Mesodermal cell (in vitro differentiated cells): ENCODE measurements at regions not wholly inside any gene's neighbourhood (a gene's known extent, or its start where the extent isn't known, plus 50 kb on each side); places are given as distances from the start of the nearest gene placed in this dataset.

Source experiments
- H3K27ac ChIP-seq: 2 replicates; pipeline ENCODE4 v1.7.0; 2013; ENCODE audit warnings: mild to moderate bottlenecking, low read depth, low read length, moderate library complexity; ENCODE audit not compliant: severe bottlenecking
- H3K36me3 ChIP-seq: 2 replicates; pipeline ENCODE4 v1.7.1; 2013; ENCODE audit warnings: mild to moderate bottlenecking, low read length, moderate library complexity; ENCODE audit not compliant: control insufficient read depth, insufficient read depth
- H3K4me1 ChIP-seq: one replicate; pipeline ENCODE4 v1.7.1; 2013; ENCODE audit warnings: mild to moderate bottlenecking, low read length; ENCODE audit not compliant: insufficient read depth, control insufficient read depth, poor library complexity, severe bottlenecking
- H3K4me3 ChIP-seq: 2 replicates; pipeline ENCODE4 v1.7.0; 2013; ENCODE audit warnings: low read length, control low read depth, mild to moderate bottlenecking; ENCODE audit not compliant: insufficient read depth, poor library complexity, severe bottlenecking; ENCODE audit errors: extremely low read depth
- H3K9me3 ChIP-seq: 2 replicates; pipeline ENCODE4 v1.7.1; 2013; ENCODE audit warnings: mild to moderate bottlenecking, low read length, moderate library complexity; ENCODE audit not compliant: control insufficient read depth
- WGBS, 2 experiments: methylation state at CpG; one replicate each; pipeline ENCODE4 v1.1.5; 2013; ENCODE audit warnings: missing lambda C conversion rate in 2 of 2; ENCODE audit not compliant: insufficient coverage in 2 of 2; 5-methylcytosine and 5-hydroxymethylcytosine counted together

DNA sequence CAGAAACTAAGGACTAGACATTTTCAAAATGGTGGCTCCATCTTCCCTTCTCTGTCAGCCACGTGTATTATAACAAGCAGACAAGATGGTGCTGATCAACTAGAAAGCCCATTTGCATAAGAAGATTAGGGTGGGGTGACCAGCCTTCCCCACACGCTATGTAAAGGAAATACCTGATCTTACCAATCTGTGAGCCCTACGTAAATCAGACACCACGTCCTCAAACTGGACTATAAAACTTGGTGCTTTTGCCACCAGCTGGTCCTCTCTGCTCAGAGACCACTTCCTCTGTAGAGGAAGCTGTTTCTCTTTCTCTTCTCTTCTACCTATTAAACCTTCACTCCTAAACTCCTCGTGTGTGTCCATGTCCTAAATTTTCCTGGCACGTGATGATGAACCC, 101.1 kb upstream of the PLEKHG7 start:
- Histone ChIP-seq H3K9me3 (peaks cover 22% of the 10 kb centered on the region), H3K27ac (no peak overlapping the region), H3K36me3 (no peaks in the 10 kb centered on the region), H3K4me3 (no peak overlapping the region), H3K4me1 (no peaks in the 10 kb centered on the region)
- WGBS, 2 experiments = 91% methylated on average over 3 to 5 of the region's 6 CpGs

DNA sequence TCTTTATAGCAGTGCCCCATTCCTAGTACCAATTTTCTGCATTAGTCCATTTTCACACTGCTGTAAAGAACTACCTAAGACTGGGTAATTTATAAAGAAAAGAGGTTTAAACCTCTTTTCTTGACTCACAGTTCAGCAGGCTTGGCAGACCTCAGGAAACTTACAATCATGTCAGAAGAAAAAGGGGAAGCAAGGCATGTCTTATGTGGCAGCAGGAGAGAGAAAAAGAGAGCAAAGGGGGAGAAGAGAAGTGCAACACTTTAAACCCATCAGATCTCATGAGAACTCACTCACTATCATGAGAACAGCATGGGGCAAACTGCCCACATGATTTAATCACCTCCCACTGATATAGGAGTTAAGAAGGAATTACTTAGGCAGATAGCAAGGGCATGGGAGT, 101.6 kb upstream of the PLEKHG7 start:
- no peaks in the 10 kb centered on the region for H3K36me3 ChIP-seq
- H3K4me3 ChIP-seq = no peak overlapping the region
- H3K4me1 ChIP-seq = no peaks in the 10 kb centered on the region
- H3K9me3 ChIP-seq = peaks cover 22% of the 10 kb centered on the region
- no peak overlapping the region for H3K27ac ChIP-seq

DNA sequence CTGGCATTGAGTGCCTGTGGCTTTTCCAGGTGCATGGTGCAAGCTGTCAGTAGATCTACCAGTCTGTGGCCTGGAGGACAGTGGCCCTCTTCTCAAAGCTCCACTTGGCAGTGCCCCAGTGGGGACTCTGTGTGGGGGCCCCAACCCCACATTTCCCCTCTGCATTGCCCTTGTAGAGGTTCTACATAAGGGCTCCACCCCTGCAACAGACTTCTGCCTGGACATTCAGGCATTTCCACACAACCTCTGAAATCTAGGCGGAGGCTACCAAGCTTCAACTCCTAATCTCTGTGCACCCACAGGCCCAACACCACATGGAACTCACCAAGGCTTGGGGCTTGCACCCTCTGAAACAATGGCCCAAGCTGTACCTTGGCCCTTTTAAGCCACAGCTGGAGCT, 102.7 kb upstream of the PLEKHG7 start:
- 100% methylated on average over 1 of the region's 1 CpG; no CpG with 5 or more reads in 1 of the 2 experiments for WGBS, 2 experiments

GRCh38 chr12:92597997-92598396, 104.8 kb upstream of the PLEKHG7 start:
- Histone ChIP-seq H3K36me3 (no peaks in the 10 kb centered on the region), H3K4me1 (peaks cover 14% of the 10 kb centered on the region), H3K4me3 (no peak overlapping the region), H3K9me3 (peaks cover 18% of the 10 kb centered on the region), H3K27ac (no peak overlapping the region)
- WGBS, 2 experiments = no CpG with 5 or more reads among the region's 1 CpG

More for the DNA sequence above, 102.7 kb upstream of the PLEKHG7 start:
- H3K4me3 ChIP-seq = no peak overlapping the region
- no peaks in the 10 kb centered on the region for H3K36me3 ChIP-seq
- H3K4me1 ChIP-seq = no peaks in the 10 kb centered on the region
- H3K27ac ChIP-seq = no peak overlapping the region
- peaks cover 19% of the 10 kb centered on the region for H3K9me3 ChIP-seq

- WGBS, 2 experiments = 89% methylated on average over 2 of the region's 2 CpGs; no CpG with 5 or more reads in 1 of the 2 experiments
- H3K36me3 ChIP-seq = no peaks in the 10 kb centered on the region
- no peak overlapping the region for H3K27ac ChIP-seq
- peaks cover 20% of the 10 kb centered on the region for H3K9me3 ChIP-seq
- H3K4me3 ChIP-seq = no peak overlapping the region
- peaks cover 14% of the 10 kb centered on the region for H3K4me1 ChIP-seq
Measured at GRCh38 chr12:92597118-92597517, 105.7 kb upstream of the PLEKHG7 start.

GRCh38 chr12:92596383-92596782, 106.4 kb upstream of the PLEKHG7 start:
- H3K4me1 ChIP-seq = peaks cover 14% of the 10 kb centered on the region
- peaks cover 20% of the 10 kb centered on the region for H3K9me3 ChIP-seq
- 96 to 99% methylated on average over 5 to 7 of the region's 7 CpGs for WGBS, 2 experiments
- H3K36me3 ChIP-seq = no peaks in the 10 kb centered on the region
- H3K27ac ChIP-seq = no peak overlapping the region
- H3K4me3 ChIP-seq = no peak overlapping the region

DNA sequence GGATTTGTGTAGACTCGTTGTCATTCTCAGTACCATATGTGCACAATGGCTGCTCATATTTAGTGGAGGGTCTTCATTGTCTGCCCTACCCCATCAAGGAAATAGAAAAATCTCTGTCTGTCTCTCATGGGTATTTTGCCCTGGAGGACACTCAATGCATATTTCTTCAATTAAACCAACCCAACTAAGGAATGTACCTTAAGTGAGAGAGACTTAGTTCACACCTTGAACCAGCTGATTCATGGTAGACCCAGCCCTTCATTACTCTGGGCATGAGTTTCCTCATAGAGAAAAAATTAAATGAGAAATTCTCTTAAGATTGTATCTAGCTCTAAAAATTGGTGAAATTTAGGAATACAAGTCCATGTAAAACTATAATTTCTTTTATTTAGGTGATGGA, 107.1 kb upstream of the PLEKHG7 start:
- Histone ChIP-seq H3K9me3 (peaks cover 19% of the 10 kb centered on the region), H3K4me3 (no peak overlapping the region), H3K4me1 (peaks cover 14% of the 10 kb centered on the region), H3K27ac (no peak overlapping the region), H3K36me3 (no peaks in the 10 kb centered on the region)
- no CpG with 5 or more reads among the region's 1 CpG for WGBS, 2 experiments

DNA sequence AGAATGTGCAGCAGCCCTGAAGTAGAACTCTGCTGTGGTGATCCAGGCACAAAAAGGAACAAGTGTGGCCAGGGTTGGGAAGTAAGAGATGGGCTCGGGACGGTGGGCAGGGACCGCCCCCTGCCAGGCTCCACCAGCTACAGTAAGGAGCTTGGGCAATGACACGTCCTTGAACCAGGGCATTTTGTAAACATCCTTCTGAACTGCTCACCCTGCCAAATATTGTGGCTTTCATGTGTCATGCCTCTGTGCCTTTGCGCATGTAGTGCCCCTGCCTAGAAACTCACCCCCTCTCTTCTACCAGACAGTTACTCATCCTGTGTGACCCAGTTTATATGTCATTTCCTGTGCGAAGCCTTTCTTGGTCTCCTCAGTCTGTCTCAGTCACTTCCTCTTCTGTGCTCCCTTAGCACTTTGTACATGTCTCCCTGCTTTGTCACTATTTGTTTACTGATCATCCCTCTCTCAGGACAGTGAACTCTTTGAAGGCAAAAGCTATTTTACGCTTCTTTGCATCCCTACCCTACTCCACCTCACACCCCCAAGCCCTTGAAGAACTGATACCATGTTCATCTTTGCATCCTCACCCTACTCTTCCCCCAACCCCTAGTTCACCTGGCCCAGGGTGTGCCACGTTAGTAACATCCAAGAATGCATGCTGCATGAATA, 108.9 kb upstream of the PLEKHG7 start:
- peaks cover 6% of the 10 kb centered on the region for H3K9me3 ChIP-seq
- 88 to 92% methylated on average over 6 to 7 of the region's 8 CpGs for WGBS, 2 experiments
- peaks cover 14% of the 10 kb centered on the region for H3K4me1 ChIP-seq
- H3K27ac ChIP-seq = peak overlapping the region; percentile 50
- no peak overlapping the region for H3K4me3 ChIP-seq
- no peaks in the 10 kb centered on the region for H3K36me3 ChIP-seq

DNA sequence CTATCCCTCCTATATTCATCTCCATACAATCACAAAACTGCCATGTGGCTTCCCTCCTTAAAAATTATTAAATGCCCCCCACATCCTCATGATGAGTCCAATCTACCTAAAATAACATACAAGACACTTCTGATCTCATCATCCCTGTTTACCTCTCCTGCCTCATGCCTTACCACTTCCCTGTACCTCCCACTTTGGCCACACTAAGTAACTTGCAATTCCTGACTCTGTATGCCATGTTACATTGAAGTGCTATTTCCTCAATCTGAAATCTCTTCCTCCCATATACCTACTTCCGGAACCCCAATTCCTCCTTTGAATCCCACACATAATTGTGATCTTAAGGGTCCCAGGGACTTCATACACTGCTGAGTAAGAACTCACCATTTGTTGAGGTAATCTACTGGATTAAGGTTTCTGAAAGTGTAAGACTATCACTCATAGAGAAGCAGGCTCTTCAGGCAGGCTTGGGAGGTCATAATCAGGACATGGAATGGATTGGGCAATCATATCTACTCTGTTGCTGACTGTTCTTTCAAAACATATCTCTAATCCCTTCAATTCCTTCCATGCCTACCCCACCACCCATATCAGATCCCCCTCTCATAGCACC, 117.6 kb upstream of the PLEKHG7 start:
- Histone ChIP-seq H3K4me1 (no peaks in the 10 kb centered on the region), H3K9me3 (no peaks in the 10 kb centered on the region), H3K27ac (no peak overlapping the region), H3K36me3 (no peaks in the 10 kb centered on the region), H3K4me3 (no peak overlapping the region)
- WGBS, 2 experiments = 100% methylated on average over 1 of the region's 1 CpG; no CpG with 5 or more reads in 1 of the 2 experiments

DNA sequence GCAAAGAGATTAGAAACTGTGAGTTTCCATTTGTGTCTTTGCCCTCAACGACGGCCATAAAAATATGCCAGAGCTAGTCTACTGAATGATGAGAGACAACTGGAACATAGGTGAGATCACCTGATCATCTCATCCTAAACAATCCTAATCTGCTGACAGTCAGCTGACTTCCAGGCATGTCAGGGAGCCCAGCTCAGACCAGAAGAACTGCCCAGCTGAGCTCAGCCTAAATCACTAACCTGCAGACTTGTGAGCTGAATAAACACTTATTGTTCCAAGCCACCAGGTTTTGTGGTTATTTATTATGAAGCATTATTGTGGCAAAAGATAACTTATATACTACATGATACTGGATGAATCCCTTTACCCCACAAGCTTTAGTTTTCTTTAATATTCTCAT, 118.9 kb upstream of the PLEKHG7 start:
- no peaks in the 10 kb centered on the region for H3K9me3 ChIP-seq
- H3K4me1 ChIP-seq = no peaks in the 10 kb centered on the region
- WGBS, 2 experiments = 83 to 93% methylated on average over 2 of the region's 2 CpGs
- H3K27ac ChIP-seq = no peak overlapping the region
- no peaks in the 10 kb centered on the region for H3K36me3 ChIP-seq
- no peak overlapping the region for H3K4me3 ChIP-seq

GRCh38 chr12:92582893-92583292, 119.9 kb upstream of the PLEKHG7 start:
- Histone ChIP-seq H3K4me3 (no peak overlapping the region), H3K27ac (no peak overlapping the region), H3K4me1 (no peaks in the 10 kb centered on the region), H3K9me3 (no peaks in the 10 kb centered on the region), H3K36me3 (no peaks in the 10 kb centered on the region)
- WGBS, 2 experiments = 56 to 84% methylated on average over 1 to 2 of the region's 2 CpGs
